ENCODE measurements at regions not wholly inside any gene's neighbourhood (a gene's known extent, or its start where the extent isn't known, plus 50 kb on each side); places are given as distances from the start of the nearest gene placed in this dataset.

DNA sequence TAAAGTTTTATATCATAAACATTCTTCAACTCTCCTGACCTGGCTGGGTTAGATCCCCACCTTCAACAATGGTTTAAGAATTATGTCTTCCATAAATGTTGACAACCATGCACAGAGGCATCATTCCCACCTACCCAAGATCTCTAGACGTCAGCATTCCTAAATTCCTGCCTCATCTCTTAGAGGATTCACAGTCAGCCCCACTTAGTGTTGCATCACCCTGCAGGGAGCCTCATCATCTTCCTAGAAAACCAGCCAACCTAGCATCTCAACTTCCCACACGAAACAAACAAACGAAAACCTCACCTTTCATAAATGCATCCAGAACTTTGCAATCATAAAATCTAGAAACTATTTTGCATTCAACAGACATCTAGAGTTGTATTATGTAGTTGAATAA is 816.1 kb upstream of the C9orf72 start:
- TF ChIP-seq, protein P1, sequence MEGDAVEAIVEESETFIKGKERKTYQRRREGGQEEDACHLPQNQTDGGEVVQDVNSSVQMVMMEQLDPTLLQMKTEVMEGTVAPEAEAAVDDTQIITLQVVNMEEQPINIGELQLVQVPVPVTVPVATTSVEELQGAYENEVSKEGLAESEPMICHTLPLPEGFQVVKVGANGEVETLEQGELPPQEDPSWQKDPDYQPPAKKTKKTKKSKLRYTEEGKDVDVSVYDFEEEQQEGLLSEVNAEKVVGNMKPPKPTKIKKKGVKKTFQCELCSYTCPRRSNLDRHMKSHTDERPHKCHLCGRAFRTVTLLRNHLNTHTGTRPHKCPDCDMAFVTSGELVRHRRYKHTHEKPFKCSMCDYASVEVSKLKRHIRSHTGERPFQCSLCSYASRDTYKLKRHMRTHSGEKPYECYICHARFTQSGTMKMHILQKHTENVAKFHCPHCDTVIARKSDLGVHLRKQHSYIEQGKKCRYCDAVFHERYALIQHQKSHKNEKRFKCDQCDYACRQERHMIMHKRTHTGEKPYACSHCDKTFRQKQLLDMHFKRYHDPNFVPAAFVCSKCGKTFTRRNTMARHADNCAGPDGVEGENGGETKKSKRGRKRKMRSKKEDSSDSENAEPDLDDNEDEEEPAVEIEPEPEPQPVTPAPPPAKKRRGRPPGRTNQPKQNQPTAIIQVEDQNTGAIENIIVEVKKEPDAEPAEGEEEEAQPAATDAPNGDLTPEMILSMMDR (IDR thresholded peaks at IDR 0.05; ENCODE audit: low read length) = no peak
- no peak for TF ChIP-seq EZH2 (IDR thresholded peaks at IDR 0.05; ENCODE audit: borderline replicate concordance, low read length)
